Peyer's patch (tissue), 4 donors: ENCODE measurements at regions not wholly inside any gene's neighbourhood (a gene's known extent, or its start where the extent isn't known, plus 50 kb on each side); places are given as distances from the start of the nearest gene placed in this dataset.
"Not testable (repeated sequence)": the region's sequence is repeated elsewhere in the genome, so short reads cannot be mapped to it uniquely, and the experiment has no call there.

Source experiments
- DNase-seq, 3 donors: peaks; one replicate each; pipeline ENCODE4 v3.0.0-alpha.2; 2017 to 2019
- H3K27ac ChIP-seq, 4 donors: fragments of 200-600 bp; sonication (generic); one replicate each; pipeline ENCODE4 v1.5.1; 2016 to 2019
- H3K27me3 ChIP-seq, 2 donors: fragments of 200-600 bp; sonication (generic); one replicate each; pipeline ENCODE4 v1.5.1; 2019
- H3K36me3 ChIP-seq, 3 donors: fragments of 200-600 bp; sonication (generic); one replicate each; pipeline ENCODE4 v1.5.1; 2016 to 2019
- H3K4me1 ChIP-seq, 4 donors: fragments of 200-600 bp; sonication (generic); one replicate each; pipeline ENCODE4 v1.5.1; 2016 to 2019
- H3K4me3 ChIP-seq, 4 donors: fragments of 200-600 bp; sonication (generic); 1 replicate in 3 of 4; 2 replicates in 1 of 4; pipeline ENCODE4 v1.5.1; 2016 to 2019; ENCODE audit warnings: mild to moderate bottlenecking in 1 of 4
- H3K9me3 ChIP-seq, 4 donors: fragments of 200-600 bp; sonication (generic); one replicate each; pipeline ENCODE4 v1.5.1; 2016 to 2019; ENCODE audit warnings: mild to moderate bottlenecking in 1 of 4
- POLR2A ChIP-seq, 2 donors: fragments of 450-650 bp; IDR thresholded peaks; one replicate each; pipeline ENCODE4 v1.5.1; 2017; ENCODE audit warnings: antibody characterized with exemption in 2 of 2, mild to moderate bottlenecking in 2 of 2, moderate library complexity in 2 of 2
- TF ChIP-seq, protein P1 (sequence below), 6 experiments: fragments of 450-650 bp in 4 of 6; fragments of 200-600 bp in 2 of 6; sonication (generic) in 1 of 6; IDR thresholded peaks; one replicate each; pipeline ENCODE4 v1.5.1; 2017 to 2019; ENCODE audit warnings: antibody characterized with exemption in 6 of 6, mild to moderate bottlenecking in 3 of 6, moderate library complexity in 1 of 6

- H3K4me1 ChIP-seq: no peaks in the 10 kb centered on the region
- H3K27ac ChIP-seq: no peak overlapping the region
- no peaks in the 10 kb centered on the region for H3K36me3 ChIP-seq
- H3K9me3 ChIP-seq: no peaks in the 10 kb centered on the region
- TF ChIP-seq, protein P1, sequence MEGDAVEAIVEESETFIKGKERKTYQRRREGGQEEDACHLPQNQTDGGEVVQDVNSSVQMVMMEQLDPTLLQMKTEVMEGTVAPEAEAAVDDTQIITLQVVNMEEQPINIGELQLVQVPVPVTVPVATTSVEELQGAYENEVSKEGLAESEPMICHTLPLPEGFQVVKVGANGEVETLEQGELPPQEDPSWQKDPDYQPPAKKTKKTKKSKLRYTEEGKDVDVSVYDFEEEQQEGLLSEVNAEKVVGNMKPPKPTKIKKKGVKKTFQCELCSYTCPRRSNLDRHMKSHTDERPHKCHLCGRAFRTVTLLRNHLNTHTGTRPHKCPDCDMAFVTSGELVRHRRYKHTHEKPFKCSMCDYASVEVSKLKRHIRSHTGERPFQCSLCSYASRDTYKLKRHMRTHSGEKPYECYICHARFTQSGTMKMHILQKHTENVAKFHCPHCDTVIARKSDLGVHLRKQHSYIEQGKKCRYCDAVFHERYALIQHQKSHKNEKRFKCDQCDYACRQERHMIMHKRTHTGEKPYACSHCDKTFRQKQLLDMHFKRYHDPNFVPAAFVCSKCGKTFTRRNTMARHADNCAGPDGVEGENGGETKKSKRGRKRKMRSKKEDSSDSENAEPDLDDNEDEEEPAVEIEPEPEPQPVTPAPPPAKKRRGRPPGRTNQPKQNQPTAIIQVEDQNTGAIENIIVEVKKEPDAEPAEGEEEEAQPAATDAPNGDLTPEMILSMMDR (IDR thresholded peaks at IDR 0.05): no peak
- TF ChIP-seq POLR2A (IDR thresholded peaks at IDR 0.05): no peak
- no peaks in the 10 kb centered on the region for H3K27me3 ChIP-seq
- no peak for DNase-seq
- no peak overlapping the region for H3K4me3 ChIP-seq
Measured at GRCh38 chrX:110920991-110921390, 125.4 kb upstream of the CHRDL1 start.

DNA sequence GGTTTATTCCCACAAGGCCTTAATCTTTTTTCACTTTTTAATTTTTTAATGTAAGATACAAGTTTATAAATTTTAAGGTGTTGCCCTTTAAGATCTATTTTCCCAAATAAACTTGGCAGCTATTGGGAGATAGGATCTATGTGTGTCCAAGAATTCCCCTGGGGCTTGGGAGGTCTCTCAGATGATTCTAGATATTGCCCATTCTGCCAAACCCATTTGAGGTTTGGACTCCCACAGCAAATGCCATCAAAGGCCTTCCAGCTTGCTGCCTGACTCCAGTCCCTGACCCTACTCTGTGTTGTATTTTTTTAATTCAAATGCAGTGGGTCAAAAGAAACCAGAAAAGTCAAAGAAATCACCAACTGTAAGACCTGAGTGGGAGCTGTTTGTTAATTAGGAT is 120.0 kb upstream of the CHRDL1 start:
- Histone ChIP-seq H3K27me3 (no peaks in the 10 kb centered on the region), H3K4me3 (no peak overlapping the region), H3K36me3 (no peaks in the 10 kb centered on the region), H3K27ac (no peak overlapping the region), H3K9me3 (no peaks in the 10 kb centered on the region), H3K4me1 (no peaks in the 10 kb centered on the region)
- no peak for DNase-seq
- no peak for TF ChIP-seq POLR2A (IDR thresholded peaks at IDR 0.05)
- TF ChIP-seq, protein P1 (IDR thresholded peaks at IDR 0.05): no peak

DNA sequence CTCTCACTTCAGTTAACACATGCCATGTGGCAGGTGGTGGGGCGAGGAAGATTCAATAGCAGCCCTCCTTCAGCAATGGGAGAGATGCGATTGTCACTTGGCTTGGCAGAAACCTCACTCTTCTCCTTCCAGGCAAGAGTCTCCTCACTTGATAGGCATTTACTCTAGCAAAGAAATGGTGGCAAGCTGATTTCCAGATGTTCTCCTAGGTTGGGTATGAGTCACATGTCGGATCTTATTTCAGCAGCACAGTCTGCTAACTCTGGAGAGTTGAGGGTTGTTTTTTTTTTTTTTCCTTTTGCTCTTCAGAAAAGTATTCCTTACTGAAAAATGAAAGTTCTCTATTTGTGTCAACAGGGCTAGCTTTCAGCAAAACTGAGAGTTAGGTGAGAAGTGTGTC is 119.5 kb upstream of the CHRDL1 start:
- no peaks in the 10 kb centered on the region for H3K36me3 ChIP-seq
- TF ChIP-seq, protein P1 (IDR thresholded peaks at IDR 0.05): no peak
- no peak for TF ChIP-seq POLR2A (IDR thresholded peaks at IDR 0.05)
- H3K27ac ChIP-seq: no peak overlapping the region
- no peak for DNase-seq
- H3K27me3 ChIP-seq: no peaks in the 10 kb centered on the region
- no peaks in the 10 kb centered on the region for H3K4me1 ChIP-seq
- no peak overlapping the region for H3K4me3 ChIP-seq
- no peaks in the 10 kb centered on the region for H3K9me3 ChIP-seq

DNA sequence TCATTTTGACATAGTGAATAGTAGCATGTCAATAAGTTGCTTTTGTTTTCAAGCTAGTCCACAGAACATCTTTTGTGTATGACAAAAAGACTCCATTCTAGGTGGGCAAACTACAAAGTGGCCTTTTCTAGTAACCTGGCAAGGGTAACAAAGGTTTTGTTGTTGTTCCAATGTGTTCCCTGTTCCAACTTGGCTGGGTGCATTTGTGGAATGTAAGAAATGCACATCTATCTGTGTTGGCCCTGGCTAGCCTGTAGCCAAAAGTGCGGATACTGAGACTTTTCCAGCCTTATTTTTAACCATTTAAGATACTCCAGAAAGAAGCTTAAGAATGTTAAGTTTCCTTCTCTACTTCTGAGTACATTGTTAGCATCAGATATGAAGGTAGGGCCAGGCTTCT is 118.7 kb upstream of the CHRDL1 start:
- no peak for DNase-seq
- H3K36me3 ChIP-seq: no peaks in the 10 kb centered on the region
- H3K4me3 ChIP-seq: no peak overlapping the region
- H3K27ac ChIP-seq: no peak overlapping the region
- TF ChIP-seq, protein P1 (IDR thresholded peaks at IDR 0.05): no peak
- no peak for TF ChIP-seq POLR2A (IDR thresholded peaks at IDR 0.05)
- H3K9me3 ChIP-seq: no peaks in the 10 kb centered on the region
- H3K4me1 ChIP-seq: no peaks in the 10 kb centered on the region
- no peaks in the 10 kb centered on the region for H3K27me3 ChIP-seq

DNA sequence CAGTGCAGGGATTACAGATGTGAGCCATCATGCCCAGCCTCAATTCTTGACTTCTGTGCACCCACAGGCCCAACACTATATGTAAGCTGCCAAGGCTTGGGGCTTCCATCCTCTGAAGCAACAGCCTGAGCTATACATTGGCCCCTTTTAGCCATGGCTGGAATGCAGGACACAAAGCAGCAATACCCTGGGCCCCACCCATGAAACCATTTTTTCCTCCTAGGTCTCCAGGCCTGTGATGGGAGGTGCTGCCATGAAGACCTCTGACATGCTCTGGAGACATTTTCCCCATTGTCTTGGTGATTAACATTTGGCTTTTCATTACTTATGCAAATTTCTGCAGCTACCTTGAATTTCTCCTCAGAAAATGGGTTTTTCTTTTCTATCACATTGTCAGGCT is 109.1 kb upstream of the CHRDL1 start:
- not testable (repeated sequence) for H3K27me3 ChIP-seq, H3K4me3 ChIP-seq, H3K9me3 ChIP-seq, H3K4me1 ChIP-seq, H3K27ac ChIP-seq, H3K36me3 ChIP-seq, DNase-seq

DNA sequence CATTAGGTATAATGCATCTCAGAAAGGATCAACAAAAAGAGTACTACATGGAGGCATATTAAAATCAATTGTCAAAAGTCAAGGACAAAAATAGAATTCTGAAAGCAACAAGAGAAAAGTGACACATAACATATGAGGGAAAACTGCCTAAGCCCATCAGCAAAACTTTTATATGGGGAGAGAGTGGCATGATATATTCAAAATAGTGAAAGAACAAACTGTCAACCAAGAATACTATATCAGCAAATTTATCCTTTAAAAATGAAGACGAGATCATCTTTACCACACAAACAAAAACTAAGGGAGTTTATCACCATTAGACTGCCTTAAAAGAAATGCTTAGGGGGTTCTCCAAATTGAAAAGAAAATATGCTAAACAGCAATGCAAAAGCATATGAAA is 86.4 kb upstream of the CHRDL1 start:
- DNase-seq: no peak
- no peaks in the 10 kb centered on the region for H3K4me1 ChIP-seq

More for the DNA sequence above, 86.4 kb upstream of the CHRDL1 start:
- H3K27ac ChIP-seq: no peak overlapping the region
- TF ChIP-seq, protein P1 (IDR thresholded peaks at IDR 0.05): no peak
- no peak for TF ChIP-seq POLR2A (IDR thresholded peaks at IDR 0.05)
- no peaks in the 10 kb centered on the region for H3K9me3 ChIP-seq
- H3K36me3 ChIP-seq: no peaks in the 10 kb centered on the region
- no peak overlapping the region for H3K4me3 ChIP-seq
- no peaks in the 10 kb centered on the region for H3K27me3 ChIP-seq
